Loucy (cell line): ENCODE measurements at regions not wholly inside any gene's neighbourhood (a gene's known extent, or its start where the extent isn't known, plus 50 kb on each side); places are given as distances from the start of the nearest gene placed in this dataset.

ENCODE experiments used
- H2AFZ ChIP-seq: fragments of 200-600 bp; sonication (generic); 2 replicates; pipeline ENCODE4 v1.6.0; 2016; ENCODE audit warnings: antibody characterized with exemption, mild to moderate bottlenecking, low read length, moderate library complexity
- H3F3A ChIP-seq: fragments of 200-600 bp; 2 replicates; pipeline ENCODE4 v1.6.0; 2016; ENCODE audit warnings: antibody characterized with exemption, low read depth, mild to moderate bottlenecking
- H3K27me3 ChIP-seq: fragments of 200-600 bp; sonication (generic); 2 replicates; pipeline ENCODE4 v1.6.1; 2014; ENCODE audit warnings: low read length, mild to moderate bottlenecking; ENCODE audit not compliant: insufficient read depth, poor library complexity, severe bottlenecking
- H3K36me3 ChIP-seq: fragments of 200-600 bp; sonication (generic); 2 replicates; pipeline ENCODE4 v1.6.1; 2016; ENCODE audit warnings: low read length; ENCODE audit not compliant: insufficient read depth
- H3K4me1 ChIP-seq: fragments of 200-600 bp; sonication (generic); 2 replicates; pipeline ENCODE4 v1.5.1; 2014; ENCODE audit warnings: low read length, mild to moderate bottlenecking; ENCODE audit not compliant: insufficient read depth, poor library complexity, severe bottlenecking
- H3K4me2 ChIP-seq: fragments of 200-600 bp; sonication (generic); 2 replicates; pipeline ENCODE4 v1.6.0; 2014; ENCODE audit warnings: antibody characterized with exemption, low read length, low read depth, mild to moderate bottlenecking; ENCODE audit not compliant: poor library complexity, severe bottlenecking
- H3K4me3 ChIP-seq: fragments of 200-600 bp; sonication (generic); 2 replicates; pipeline ENCODE4 v1.5.1; 2014; ENCODE audit warnings: low read length, mild to moderate bottlenecking, mixed read lengths; ENCODE audit not compliant: poor library complexity, severe bottlenecking
- H3K79me2 ChIP-seq: fragments of 200-600 bp; sonication (generic); 2 replicates; pipeline ENCODE4 v1.6.1; 2014; ENCODE audit warnings: low read length; ENCODE audit not compliant: insufficient read depth
- H3K9ac ChIP-seq: fragments of 200-600 bp; sonication (generic); 2 replicates; pipeline ENCODE4 v1.6.0; 2014; ENCODE audit warnings: mild to moderate bottlenecking, low read depth, low read length, moderate library complexity; ENCODE audit not compliant: poor library complexity, severe bottlenecking
- H3K9me2 ChIP-seq: fragments of 200-600 bp; sonication (generic); replicated peaks from 2 replicates; pipeline ENCODE4 v1.6.1; 2016; ENCODE audit warnings: low read depth, low read length, mixed read lengths
- H3K9me3 ChIP-seq: fragments of 200-600 bp; sonication (generic); 2 replicates; pipeline ENCODE4 v1.6.1; 2014; ENCODE audit warnings: mild to moderate bottlenecking, antibody characterized with exemption, low read length, low read depth; ENCODE audit not compliant: insufficient read depth
- H4K20me1 ChIP-seq: fragments of 200-600 bp; sonication (generic); 2 replicates; pipeline ENCODE4 v1.6.0; 2014; ENCODE audit warnings: antibody characterized with exemption, low read length, mild to moderate bottlenecking; ENCODE audit not compliant: insufficient read depth, poor library complexity, severe bottlenecking
- CTCF ChIP-seq: fragments of 200-600 bp; sonication (generic); conservative IDR thresholded peaks from 2 replicates; pipeline ENCODE4 v1.5.1; 2014; ENCODE audit warnings: mild to moderate bottlenecking, antibody characterized with exemption, low read length
- EZH2phosphoT487 ChIP-seq: fragments of 200-600 bp; IDR thresholded peaks from 2 replicates; pipeline ENCODE4 v1.6.1; 2018; ENCODE audit warnings: antibody characterized with exemption, mild to moderate bottlenecking, moderate library complexity, borderline replicate concordance

DNA sequence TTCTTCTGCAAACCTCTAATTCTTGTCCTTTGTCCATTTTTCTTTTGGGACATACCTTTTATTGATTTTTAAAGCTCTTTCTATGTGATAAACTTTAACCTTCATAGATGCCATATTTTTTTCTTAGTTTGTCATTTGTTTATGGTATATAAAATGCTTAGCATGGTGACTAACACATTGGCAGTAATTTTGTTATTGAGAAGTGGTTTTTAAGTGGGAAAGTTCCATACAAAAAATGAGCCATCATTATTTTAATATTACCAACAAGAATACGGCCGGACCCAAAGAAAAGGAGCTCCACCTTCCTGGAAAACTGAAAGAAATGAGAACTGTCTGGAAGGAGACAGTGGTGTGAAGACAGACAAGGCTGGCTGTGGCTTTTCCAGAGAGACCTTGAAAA lies 270.1 kb upstream of the SIX2 start:
- Histone ChIP-seq H3K4me2 (no peak overlapping the region), H3K27me3 (no peaks in the 10 kb centered on the region), H4K20me1 (no peaks in the 10 kb centered on the region), H3K4me3 (no peak overlapping the region), H3K4me1 (peaks cover 15% of the 10 kb centered on the region), H3K9me2 (no peaks in the 10 kb centered on the region), H3K9me3 (no peaks in the 10 kb centered on the region), H3K9ac (no peak overlapping the region), H3K79me2 (no peaks in the 10 kb centered on the region), H2AFZ (no peak overlapping the region), H3K36me3 (no peaks in the 10 kb centered on the region), H3F3A (no peaks in the 10 kb centered on the region)
- TF ChIP-seq EZH2phosphoT487 (no peak), CTCF (no peak)

DNA sequence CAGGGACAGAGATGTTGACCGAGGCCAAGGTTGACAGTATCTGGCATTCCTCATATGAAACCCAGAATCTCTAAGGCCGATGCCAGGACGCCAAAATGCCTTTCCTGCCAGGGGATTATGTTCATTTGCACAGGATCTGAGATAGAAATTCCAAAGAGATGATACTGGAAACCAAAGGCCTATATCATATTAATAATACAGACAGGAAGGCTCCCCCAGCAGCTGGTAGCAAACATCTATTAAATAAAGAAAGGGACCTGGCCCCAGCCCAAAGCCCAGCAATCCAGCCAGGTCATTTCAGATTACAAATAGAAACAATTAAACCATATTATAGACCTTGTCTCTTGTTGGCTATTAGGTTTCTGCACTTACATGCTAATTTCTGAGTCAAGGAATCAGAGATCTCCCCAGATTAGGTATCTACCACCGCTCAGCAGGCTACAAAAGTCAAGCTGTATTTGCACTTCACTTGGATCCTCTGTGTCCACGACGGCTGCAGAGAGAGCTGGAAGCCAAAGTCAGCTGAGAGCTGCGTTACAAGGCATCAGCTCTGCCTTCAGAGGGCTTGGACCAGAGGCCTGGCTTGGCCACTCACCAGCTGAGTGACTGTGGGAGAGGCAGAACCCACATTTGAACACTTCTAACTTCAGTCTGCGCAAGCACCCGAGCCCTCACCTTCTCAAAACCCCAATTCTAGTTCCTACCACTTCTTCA lies 269.3 kb upstream of the SIX2 start:
- Histone ChIP-seq H3K36me3 (no peaks in the 10 kb centered on the region), H3K4me2 (no peak overlapping the region), H3K4me1 (peaks cover 16% of the 10 kb centered on the region), H4K20me1 (no peaks in the 10 kb centered on the region), H3K27me3 (no peaks in the 10 kb centered on the region), H3K9ac (no peak overlapping the region), H3K9me2 (no peaks in the 10 kb centered on the region), H2AFZ (no peak overlapping the region), H3K9me3 (no peaks in the 10 kb centered on the region), H3K4me3 (no peak overlapping the region), H3K79me2 (no peaks in the 10 kb centered on the region), H3F3A (no peaks in the 10 kb centered on the region)
- no peak for TF ChIP-seq CTCF
- TF ChIP-seq EZH2phosphoT487 = no peak

DNA sequence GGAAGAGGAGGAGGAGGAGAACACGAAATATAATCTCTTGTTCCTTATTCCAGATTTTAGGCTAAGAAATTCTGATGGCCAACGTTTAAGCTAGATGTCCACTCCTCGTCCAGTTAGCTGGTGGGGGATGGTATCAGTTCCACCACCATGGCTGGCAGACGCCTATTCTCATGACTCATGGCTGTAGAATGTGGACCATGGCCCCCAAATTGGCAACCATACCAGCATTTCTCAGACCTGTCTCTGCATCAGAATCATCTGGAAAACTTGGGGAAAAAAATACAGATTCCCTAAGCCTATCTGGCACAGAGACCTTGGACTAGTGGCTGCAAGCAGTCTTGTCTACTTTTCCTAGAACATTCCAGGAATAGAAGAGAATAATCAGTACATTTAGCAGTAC lies 267.7 kb upstream of the SIX2 start:
- TF ChIP-seq CTCF (no peak), EZH2phosphoT487 (no peak)
- Histone ChIP-seq H3K9me3 (no peaks in the 10 kb centered on the region), H3K9ac (no peak overlapping the region), H4K20me1 (no peaks in the 10 kb centered on the region), H3K4me3 (no peak overlapping the region), H3K36me3 (no peaks in the 10 kb centered on the region), H3K4me1 (peaks cover 27% of the 10 kb centered on the region), H3K9me2 (no peaks in the 10 kb centered on the region), H2AFZ (no peak overlapping the region), H3K79me2 (no peaks in the 10 kb centered on the region), H3K4me2 (no peak overlapping the region), H3K27me3 (no peaks in the 10 kb centered on the region), H3F3A (no peaks in the 10 kb centered on the region)
